GM12878 (cell line): ENCODE measurements at regions not wholly inside any gene's neighbourhood (a gene's known extent, or its start where the extent isn't known, plus 50 kb on each side); places are given as distances from the start of the nearest gene placed in this dataset.

ENCODE experiments used
- ATAC-seq: fragments of 200-7000 bp; cut with Tn5 transposase; 3 replicates; pipeline ENCODE4 v1.9.1; 2020; ENCODE audit warnings: mild to moderate bottlenecking, moderate library complexity
- BruUV-seq: library from RNA; stranded (reverse); fragments of 400-500 nt; replicated peaks from 2 replicates; lab custom pipeline; 2021; lab: Mats Ljungman, UMichigan
- CTCF ChIA-PET: fragments of 300-600 bp; sonication (Branson Sonifier 250); formaldehyde crosslinking; extraction: SDS; loops from one replicate; lab custom pipeline; 2021; ENCODE audit warnings: inconsistent platforms; lab: Yijun Ruan, JAX
- POLR2A ChIA-PET: fragments of 350-600 bp; formaldehyde crosslinking; extraction: SDS; loops from one replicate; lab custom pipeline; 2021; ENCODE audit warnings: inconsistent platforms; lab: Charles Lee
- RAD21 ChIA-PET: fragments of 300-600 bp; sonication (Branson Sonifier 250); formaldehyde crosslinking; loops from one replicate; lab custom pipeline; 2023; ENCODE audit warnings: antibody characterized with exemption; ENCODE audit not compliant: unreplicated experiment; lab: Charles Lee
- SMC1A ChIA-PET: fragments of 300-600 bp; sonication (Branson Sonifier 250); formaldehyde crosslinking; loops from one replicate; lab custom pipeline; 2023; ENCODE audit not compliant: unreplicated experiment, uncharacterized antibody; lab: Charles Lee
- DNase-seq: peaks from one replicate; pipeline ENCODE4 v3.0.0-alpha.2; 2011; ENCODE audit warnings: low read depth, low spot score
- FAIRE-seq: peaks from 3 replicates; lab custom pipeline; 2011; peaks lifted over from hg19 to GRCh38; lab: Jason Lieb, UNC
- H2AFZ ChIP-seq: 2 replicates; pipeline ENCODE4 v1.6.0; 2011; ENCODE audit warnings: low read depth, low read length, control low read depth; ENCODE audit not compliant: control insufficient read depth
- H3K27ac ChIP-seq: 2 replicates; pipeline ENCODE4 v1.5.1; 2011; ENCODE audit warnings: control low read depth; ENCODE audit not compliant: control insufficient read depth, insufficient read depth
- H3K27me3 ChIP-seq, 2 experiments: replicated peaks in 1 of 2; 2 replicates each; pipeline versions ENCODE4 v1.6.0 to v1.6.1; 2011; ENCODE audit warnings: low read length in 1 of 2; ENCODE audit not compliant: control insufficient read depth in 2 of 2, insufficient read depth in 2 of 2
- H3K36me3 ChIP-seq, 2 experiments: 2 replicates each; pipeline ENCODE4 v1.5.1; 2011; ENCODE audit warnings: low read length in 1 of 2; ENCODE audit not compliant: control insufficient read depth in 2 of 2, insufficient read depth in 2 of 2
- H3K4me1 ChIP-seq: 2 replicates; pipeline ENCODE4 v1.6.1; 2011; ENCODE audit warnings: mild to moderate bottlenecking, low read length, moderate library complexity, mixed read lengths; ENCODE audit not compliant: control insufficient read depth, insufficient read depth
- H3K4me2 ChIP-seq: 2 replicates; pipeline ENCODE4 v1.6.0; 2011; ENCODE audit warnings: control low read depth; ENCODE audit not compliant: control insufficient read depth, insufficient read depth
- H3K4me3 ChIP-seq: fragments of 200-600 bp; sonication (generic); 2 replicates; pipeline ENCODE4 v1.5.1; 2016
- H3K79me2 ChIP-seq: 2 replicates; pipeline ENCODE4 v1.6.0; 2011; ENCODE audit warnings: low read length; ENCODE audit not compliant: control insufficient read depth, insufficient read depth
- H3K9ac ChIP-seq: 2 replicates; pipeline ENCODE4 v1.8.0; 2011; ENCODE audit warnings: low read length, control low read depth, mixed read lengths; ENCODE audit not compliant: control insufficient read depth, insufficient read depth
- H3K9me3 ChIP-seq: replicated peaks from 3 replicates; pipeline ENCODE4 v1.5.1; 2011; ENCODE audit warnings: mild to moderate bottlenecking, low read length; ENCODE audit not compliant: control insufficient read depth, insufficient read depth
- H4K20me1 ChIP-seq: 2 replicates; pipeline ENCODE4 v1.6.0; 2011; ENCODE audit not compliant: control insufficient read depth, insufficient read depth
- CBX5 ChIP-seq: sonication (generic); IDR thresholded peaks from 2 replicates; pipeline ENCODE4 v1.6.1; 2016; ENCODE audit warnings: low read depth, moderate library complexity, mild to moderate bottlenecking, inconsistent platforms
- CHD1 ChIP-seq: IDR thresholded peaks from 2 replicates; pipeline ENCODE4 v1.6.1; 2012; ENCODE audit warnings: low read depth, low read length, improper control_type of control experiment
- EZH2 ChIP-seq: IDR thresholded peaks from 2 replicates; pipeline ENCODE4 v1.6.1; 2012; ENCODE audit warnings: low read depth, mild to moderate bottlenecking, control low read depth, inconsistent platforms, low read length, borderline replicate concordance; ENCODE audit not compliant: control insufficient read depth
- FOXM1 ChIP-seq: IDR thresholded peaks from 2 replicates; pipeline ENCODE4 v1.6.1; 2012; ENCODE audit warnings: low read depth, mild to moderate bottlenecking, inconsistent platforms, low read length, moderate library complexity
- HDAC6 ChIP-seq: fragments of 200-600 bp; sonication (generic); IDR thresholded peaks from one replicate; pipeline ENCODE4 v1.8.0; 2017; ENCODE audit warnings: antibody characterized with exemption; ENCODE audit not compliant: unreplicated experiment
- IRF3 ChIP-seq: fragments of 450-650 bp; IDR thresholded peaks from 2 replicates; pipeline ENCODE4 v1.6.1; 2014; ENCODE audit warnings: mild to moderate bottlenecking
- KAT2A ChIP-seq: conservative IDR thresholded peaks from 2 replicates; pipeline ENCODE4 v1.6.1; 2011; ENCODE audit warnings: low read depth, low read length; ENCODE audit not compliant: control insufficient read depth
- MEF2B ChIP-seq: fragments of 450-650 bp; IDR thresholded peaks from 2 replicates; pipeline ENCODE4 v1.6.1; 2018; ENCODE audit warnings: mild to moderate bottlenecking, moderate library complexity; ENCODE audit not compliant: partially characterized antibody, poor library complexity, severe bottlenecking
- REST ChIP-seq: IDR thresholded peaks from 2 replicates; pipeline ENCODE4 v1.6.1; 2012; ENCODE audit warnings: mild to moderate bottlenecking, low read depth, low read length
- SKIL ChIP-seq: fragments of 450-650 bp; IDR thresholded peaks from 2 replicates; pipeline ENCODE4 v1.6.1; 2017; ENCODE audit warnings: mild to moderate bottlenecking, low read depth, inconsistent platforms; ENCODE audit not compliant: poor library complexity, severe bottlenecking
- SUZ12 ChIP-seq: fragments of 200-600 bp; sonication (generic); IDR thresholded peaks from one replicate; pipeline ENCODE4 v1.6.1; 2018; ENCODE audit warnings: antibody characterized with exemption, mild to moderate bottlenecking; ENCODE audit not compliant: unreplicated experiment
- ZBTB4 ChIP-seq: fragments of 450-650 bp; formaldehyde crosslinking; IDR thresholded peaks from 2 replicates; pipeline ENCODE4 v1.4.0; 2022; ENCODE audit warnings: mild to moderate bottlenecking, moderate library complexity
- WGBS: methylation state at CpG from one replicate; pipeline ENCODE4 v1.1.6; 2016; ENCODE audit warnings: low lambda C conversion rate; ENCODE audit not compliant: insufficient replicate concordance, insufficient coverage; ENCODE audit errors: missing lambda C conversion rate; 5-methylcytosine and 5-hydroxymethylcytosine counted together
- in situ Hi-C: fragments of 300-500 bp; cut with MboI; formaldehyde crosslinking; loops from 9 replicates; pipeline ENCODE4 v1.14.3; 2018; ENCODE audit warnings: mixed read lengths
- intact Hi-C: fragments of 100-400 bp; cut with micrococcal nuclease; formaldehyde crosslinking; loops from one replicate; pipeline ENCODE4 v1.14.2; 2022; ENCODE audit not compliant: unreplicated experiment

- ChIA-PET RAD21 (no interaction called here), CTCF (no interaction called here), POLR2A (no interaction called here), SMC1A (no interaction called here)
- no peak overlapping the region for H3K4me3 ChIP-seq
- H2AFZ ChIP-seq, result no peak overlapping the region
- H3K27ac ChIP-seq, result no peak overlapping the region
- no TSS peak for BruUV-seq
- WGBS, result 35% methylated on average over 4 of the region's 4 CpGs
- no peaks in the 10 kb centered on the region for H3K79me2 ChIP-seq
- H3K9me3 ChIP-seq, result no peaks in the 10 kb centered on the region; the same call in 2 of the 3 replicates
- H3K27me3 ChIP-seq, result no peaks in the 10 kb centered on the region
- H3K36me3 ChIP-seq, result no peaks in the 10 kb centered on the region
- DNase-seq (no peak), FAIRE-seq (no peak), ATAC-seq (no peak)
- H3K4me1 ChIP-seq, result no peaks in the 10 kb centered on the region
- no peak overlapping the region for H3K9ac ChIP-seq
- H4K20me1 ChIP-seq, result no peaks in the 10 kb centered on the region
- intact Hi-C loops (no loop called here), in situ Hi-C loops (no loop called here)
- no peak overlapping the region for H3K4me2 ChIP-seq
- TF ChIP-seq MEF2B (no peak), FOXM1 (no peak), KAT2A (no peak), SKIL (no peak), SUZ12 (no peak), CBX5 (no peak), REST (no peak), CHD1 (no peak), EZH2 (no peak), HDAC6 (no peak), ZBTB4 (CRISPR knock-in tag) (no peak), IRF3 (no peak)
Measured at GRCh38 chr20:19130613-19130984, 81.8 kb upstream of the SLC24A3 start.
